HCT116 (cell line): ENCODE measurements at regions not wholly inside any gene's neighbourhood (a gene's known extent, or its start where the extent isn't known, plus 50 kb on each side); places are given as distances from the start of the nearest gene placed in this dataset.

ENCODE experiments used
- ATAC-seq: fragments of 200-7000 bp; cut with Tn5 transposase; 2 replicates; pipeline ENCODE4 v1.9.1; 2020; ENCODE audit warnings: mild to moderate bottlenecking, moderate library complexity
- BruUV-seq: library from RNA; stranded (reverse); fragments of 400-500 nt; replicated peaks from 2 replicates; lab custom pipeline; 2021; lab: Mats Ljungman, UMichigan
- CTCF ChIA-PET: fragments of 300-600 bp; sonication (Branson Sonifier 250); formaldehyde crosslinking; loops from one replicate; lab custom pipeline; 2021; ENCODE audit warnings: antibody characterized with exemption; lab: Charles Lee
- POLR2A ChIA-PET: fragments of 300-600, 350-600 bp; sonication (Branson Sonifier 250); formaldehyde crosslinking; loops from one replicate; lab custom pipeline; 2021; ENCODE audit warnings: antibody characterized with exemption; lab: Charles Lee
- RAD21 ChIA-PET, 2 experiments: fragments of 300-600 bp; sonication (Branson Sonifier 250); formaldehyde crosslinking; loops; one replicate each; lab custom pipeline; 2023; ENCODE audit warnings: low total read pairs in 2 of 2; ENCODE audit not compliant: uncharacterized antibody in 2 of 2, unreplicated experiment in 2 of 2, low non-redundant PET in 1 of 2; lab: Charles Lee
- DNase-seq: peaks from one replicate; pipeline ENCODE4 v3.0.0-alpha.2; 2010; ENCODE audit warnings: low read depth, low spot score
- H2AFZ ChIP-seq: fragments of 200-600 bp; shearing (Covaris generic), sonication (generic); 2 replicates; pipeline ENCODE4 v1.6.1; 2017; ENCODE audit warnings: low read depth, mixed run types, mixed read lengths, antibody characterized with exemption, low read length; ENCODE audit not compliant: poor library complexity, severe bottlenecking
- H3K27ac ChIP-seq: 2 replicates; pipeline ENCODE4 v1.5.1; 2012; ENCODE audit warnings: low read depth, low read length
- H3K27me3 ChIP-seq: fragments of 200-600 bp; sonication (generic); 2 replicates; pipeline ENCODE4 v1.6.1; 2016; ENCODE audit warnings: mixed run types, low read length, mixed read lengths; ENCODE audit not compliant: insufficient read depth
- H3K36me3 ChIP-seq, 2 experiments: fragments of 200-500 bp in 1 of 2; fragments of 200-600 bp in 1 of 2; sonication (Bioruptor generic) in 1 of 2; sonication (generic) in 1 of 2; 2 replicates each; pipeline versions ENCODE4 v1.5.1 to v1.6.1; 2014 to 2016; ENCODE audit warnings: low read length in 2 of 2, inconsistent platforms in 1 of 2, mixed read lengths in 1 of 2, mixed run types in 1 of 2; ENCODE audit not compliant: insufficient read depth in 2 of 2, control insufficient read depth in 1 of 2
- H3K4me1 ChIP-seq, 2 experiments: fragments of 200-600 bp in 1 of 2; sonication (generic) in 1 of 2; 2 replicates each; pipeline versions ENCODE4 v1.5.1 to v1.6.1; 2012 to 2017; ENCODE audit warnings: low read length in 2 of 2, inconsistent platforms in 1 of 2, mild to moderate bottlenecking in 1 of 2, mixed read lengths in 1 of 2, mixed run types in 1 of 2, moderate library complexity in 1 of 2; ENCODE audit not compliant: insufficient read depth in 2 of 2, control insufficient read depth in 1 of 2
- H3K4me2 ChIP-seq: fragments of 200-600 bp; sonication (generic); 2 replicates; pipeline ENCODE4 v1.6.1; 2017; ENCODE audit warnings: mixed run types, low read length, mixed read lengths
- H3K4me3 ChIP-seq, 2 experiments: fragments of 200-600 bp in 1 of 2; sonication (generic) in 1 of 2; replicated peaks in 1 of 2; 2 replicates each; pipeline ENCODE4 v1.5.1; 2011 to 2016; ENCODE audit warnings: low read length in 2 of 2, control low read depth in 1 of 2, low read depth in 1 of 2, mild to moderate bottlenecking in 1 of 2, mixed read lengths in 1 of 2, mixed run types in 1 of 2
- H3K79me2 ChIP-seq: fragments of 200-600 bp; sonication (generic); 2 replicates; pipeline ENCODE4 v1.6.1; 2017; ENCODE audit warnings: mild to moderate bottlenecking, mixed run types, low read length, moderate library complexity, mixed read lengths; ENCODE audit not compliant: insufficient read depth
- H3K9ac ChIP-seq: fragments of 200-600 bp; sonication (generic); 2 replicates; pipeline ENCODE4 v1.6.1; 2016; ENCODE audit warnings: low read length, mixed read lengths
- H3K9me2 ChIP-seq: fragments of 200-600 bp; sonication (generic), shearing (Covaris generic); 2 replicates; pipeline ENCODE4 v1.6.1; 2017; ENCODE audit warnings: mixed run types, mild to moderate bottlenecking, moderate library complexity; ENCODE audit not compliant: insufficient read depth
- H3K9me3 ChIP-seq, 2 experiments: fragments of 200-500 bp in 1 of 2; fragments of 200-600 bp in 1 of 2; sonication (Bioruptor generic) in 1 of 2; sonication (generic) in 1 of 2; 2 replicates each; pipeline ENCODE4 v1.6.1; 2014 to 2017; ENCODE audit warnings: low read length in 2 of 2, mixed read lengths in 2 of 2, inconsistent platforms in 1 of 2, low read depth in 1 of 2, mild to moderate bottlenecking in 1 of 2, mixed run types in 1 of 2, moderate library complexity in 1 of 2; ENCODE audit not compliant: control insufficient read depth in 1 of 2, insufficient read depth in 1 of 2
- H4K20me1 ChIP-seq: fragments of 200-600 bp; sonication (generic), shearing (Covaris generic); 2 replicates; pipeline ENCODE4 v1.6.1; 2017; ENCODE audit warnings: mixed run types, mild to moderate bottlenecking, moderate library complexity; ENCODE audit not compliant: insufficient read depth
- ATF3 ChIP-seq: IDR thresholded peaks from 2 replicates; pipeline ENCODE4 v1.6.1; 2012
- CTCF ChIP-seq, 3 experiments: fragments of 200-600 bp in 1 of 3; sonication (generic) in 1 of 3; IDR thresholded peaks in 2 of 3; conservative IDR thresholded peaks in 1 of 3; 2 replicates each; pipeline ENCODE4 v1.5.1; 2012 to 2017; ENCODE audit warnings: low read depth in 2 of 3, low read length in 2 of 3, antibody characterized with exemption in 1 of 3, borderline replicate concordance in 1 of 3, control low read depth in 1 of 3, mild to moderate bottlenecking in 1 of 3, mixed read lengths in 1 of 3, mixed run types in 1 of 3, moderate library complexity in 1 of 3; ENCODE audit not compliant: insufficient read depth in 1 of 3
- EZH2 ChIP-seq: fragments of 200-600 bp; sonication (generic); IDR thresholded peaks from 2 replicates; pipeline ENCODE4 v1.6.1; 2017; ENCODE audit warnings: antibody characterized with exemption, mixed run types
- POLR2A ChIP-seq: IDR thresholded peaks from 2 replicates; pipeline ENCODE4 v1.7.0; 2011; ENCODE audit warnings: borderline replicate concordance; ENCODE audit not compliant: insufficient read depth, insufficient read length; ENCODE audit errors: extremely low read depth
- RAD21 ChIP-seq: IDR thresholded peaks from 2 replicates; pipeline ENCODE4 v1.6.1; 2012; ENCODE audit warnings: low read depth, mild to moderate bottlenecking
- SIN3A ChIP-seq: IDR thresholded peaks from 2 replicates; pipeline ENCODE4 v1.6.1; 2012; ENCODE audit warnings: low read depth
- SRF ChIP-seq: IDR thresholded peaks from 2 replicates; pipeline ENCODE4 v1.6.1; 2012; ENCODE audit warnings: low read depth
- TCF7L2 ChIP-seq: IDR thresholded peaks from 2 replicates; pipeline ENCODE4 v1.7.0; 2011; ENCODE audit warnings: borderline replicate concordance, inconsistent platforms; ENCODE audit not compliant: insufficient read depth, insufficient read length; ENCODE audit errors: extremely low read depth
- ZNF274 ChIP-seq: fragments of 200-500 bp; sonication (Bioruptor generic); IDR thresholded peaks from 2 replicates; pipeline ENCODE4 v1.6.1; 2014; ENCODE audit warnings: mild to moderate bottlenecking, low read depth, low read length, inconsistent platforms
- intact Hi-C: fragments of 100-400 bp; cut with micrococcal nuclease; formaldehyde crosslinking; loops from 2 replicates; pipeline ENCODE4 v1.10.0; 2022

- H3K4me3 ChIP-seq: no peak overlapping the region
- no peaks in the 10 kb centered on the region for H3K27me3 ChIP-seq
- no peaks in the 10 kb centered on the region for H3K79me2 ChIP-seq
- ChIA-PET CTCF (no interaction called here), RAD21 (no interaction called here), POLR2A (no interaction called here)
- H3K9me2 ChIP-seq: no peaks in the 10 kb centered on the region
- H2AFZ ChIP-seq: no peak overlapping the region
- H3K27ac ChIP-seq: no peak overlapping the region
- no peaks in the 10 kb centered on the region for H4K20me1 ChIP-seq
- TF ChIP-seq ZNF274 (no peak), TCF7L2 (no peak), SRF (no peak), RAD21 (no peak), CTCF (IDR thresholded peaks at IDR 0.05 in 2 of 3, conservative IDR thresholded peaks at IDR 0.05 in 1 of 3; ENCODE audit: borderline replicate concordance in 1 of 3, insufficient read depth in 1 of 3, low read depth in 2 of 3, low read length in 2 of 3) (no peak), EZH2 (no peak), SIN3A (no peak), ATF3 (no peak), POLR2A (no peak)
- intact Hi-C loops: no loop called here
- H3K4me1 ChIP-seq: no peaks in the 10 kb centered on the region
- H3K36me3 ChIP-seq: no peaks in the 10 kb centered on the region
- no peak overlapping the region for H3K4me2 ChIP-seq
- no peak for DNase-seq
- no TSS peak for BruUV-seq
- H3K9ac ChIP-seq: no peak overlapping the region
- ATAC-seq: no peak
- peaks cover 0 to 23% of the 10 kb centered on the region in 2 experiments; a peak in 2 of 4 replicates for H3K9me3 ChIP-seq
Observed at GRCh38 chr5:22998774-22999173, 145.6 kb upstream of the CDH12 start.
